SJSA1 (cell line): ENCODE measurements at regions not wholly inside any gene's neighbourhood (a gene's known extent, or its start where the extent isn't known, plus 50 kb on each side); places are given as distances from the start of the nearest gene placed in this dataset.
"Not testable (repeated sequence)": the region's sequence is repeated elsewhere in the genome, so short reads cannot be mapped to it uniquely, and the experiment has no call there.

Experiments used
- DNase-seq, 2 experiments: peaks; one replicate each; pipeline ENCODE4 v3.0.0-alpha.2; 2015 to 2020; ENCODE audit warnings: low spot score in 2 of 2, low read depth in 1 of 2
- H3K27ac ChIP-seq: fragments of 250-450 bp; sonication (Bioruptor Pico); 2 replicates; pipeline ENCODE4 v1.5.1; 2020; ENCODE audit warnings: mild to moderate bottlenecking, moderate library complexity
- H3K27me3 ChIP-seq: fragments of 250-450 bp; sonication (Bioruptor Pico); replicated peaks from 2 replicates; pipeline ENCODE4 v1.5.1; 2020; ENCODE audit warnings: mild to moderate bottlenecking, moderate library complexity
- H3K36me3 ChIP-seq: fragments of 250-450 bp; sonication (Bioruptor Pico); 2 replicates; pipeline ENCODE4 v1.5.1; 2020; ENCODE audit warnings: mild to moderate bottlenecking
- H3K4me1 ChIP-seq: fragments of 250-450 bp; sonication (Bioruptor Pico); replicated peaks from 2 replicates; pipeline ENCODE4 v1.6.1; 2021; ENCODE audit warnings: mild to moderate bottlenecking
- H3K4me3 ChIP-seq: fragments of 250-450 bp; sonication (Bioruptor Pico); 2 replicates; pipeline ENCODE4 v1.5.1; 2020; ENCODE audit warnings: mild to moderate bottlenecking
- H3K9me3 ChIP-seq: fragments of 250-450 bp; sonication (Bioruptor Pico); replicated peaks from 2 replicates; pipeline ENCODE4 v1.5.1; 2020; ENCODE audit warnings: mild to moderate bottlenecking

GRCh38 chr17:77613218-77613617, 345.3 kb upstream of the TNRC6C start:
- no peaks in the 10 kb centered on the region for H3K9me3 ChIP-seq
- H3K4me3 ChIP-seq = no peak overlapping the region
- H3K27ac ChIP-seq = no peak overlapping the region
- DNase-seq = no peak
- peaks cover 3% of the 10 kb centered on the region; the same call in 1 of the 2 replicates for H3K27me3 ChIP-seq
- H3K36me3 ChIP-seq = no peaks in the 10 kb centered on the region
- H3K4me1 ChIP-seq = no peaks in the 10 kb centered on the region

- no peak overlapping the region for H3K4me3 ChIP-seq
- peaks cover 3% of the 10 kb centered on the region; the same call in 1 of the 2 replicates for H3K27me3 ChIP-seq
- no peaks in the 10 kb centered on the region for H3K9me3 ChIP-seq
- H3K27ac ChIP-seq = no peak overlapping the region
- no peaks in the 10 kb centered on the region for H3K4me1 ChIP-seq
- H3K36me3 ChIP-seq = no peaks in the 10 kb centered on the region
- no peak for DNase-seq
Measured at GRCh38 chr17:77613627-77614026, 344.9 kb upstream of the TNRC6C start.

- no peaks in the 10 kb centered on the region for H3K4me1 ChIP-seq
- H3K4me3 ChIP-seq = no peak overlapping the region
- no peak overlapping the region for H3K27ac ChIP-seq
- no peak for DNase-seq
- H3K9me3 ChIP-seq = no peaks in the 10 kb centered on the region
- H3K36me3 ChIP-seq = no peaks in the 10 kb centered on the region
- no peaks in the 10 kb centered on the region; the same call in 1 of the 2 replicates for H3K27me3 ChIP-seq
Measured at GRCh38 chr17:77615703-77616253, 342.7 kb upstream of the TNRC6C start.

GRCh38 chr17:77616254-77616731, 342.2 kb upstream of the TNRC6C start:
- no peaks in the 10 kb centered on the region for H3K4me1 ChIP-seq
- no peaks in the 10 kb centered on the region for H3K36me3 ChIP-seq
- DNase-seq = no peak
- no peaks in the 10 kb centered on the region for H3K9me3 ChIP-seq
- H3K4me3 ChIP-seq = no peak overlapping the region
- no peak overlapping the region for H3K27ac ChIP-seq
- no peaks in the 10 kb centered on the region; the same call in 1 of the 2 replicates for H3K27me3 ChIP-seq

- Histone ChIP-seq H3K9me3 (no peaks in the 10 kb centered on the region), H3K36me3 (no peaks in the 10 kb centered on the region), H3K4me1 (no peaks in the 10 kb centered on the region), H3K27ac (no peak overlapping the region), H3K27me3 (no peaks in the 10 kb centered on the region; the same call in 1 of the 2 replicates), H3K4me3 (no peak overlapping the region)
- no peak for DNase-seq
Measured at GRCh38 chr17:77617516-77617915, 341.0 kb upstream of the TNRC6C start.

- DNase-seq = no peak
- Histone ChIP-seq H3K27me3 (no peaks in the 10 kb centered on the region; the same call in 1 of the 2 replicates), H3K4me3 (no peak overlapping the region), H3K9me3 (no peaks in the 10 kb centered on the region), H3K27ac (no peak overlapping the region), H3K4me1 (no peaks in the 10 kb centered on the region), H3K36me3 (no peaks in the 10 kb centered on the region)
Measured at GRCh38 chr17:77618173-77618572, 340.3 kb upstream of the TNRC6C start.

GRCh38 chr17:77618731-77619130, 339.8 kb upstream of the TNRC6C start:
- H3K27ac ChIP-seq = no peak overlapping the region
- DNase-seq = no peak
- no peaks in the 10 kb centered on the region for H3K4me1 ChIP-seq
- no peaks in the 10 kb centered on the region; the same call in 1 of the 2 replicates for H3K27me3 ChIP-seq
- H3K9me3 ChIP-seq = no peaks in the 10 kb centered on the region
- no peaks in the 10 kb centered on the region for H3K36me3 ChIP-seq
- H3K4me3 ChIP-seq = no peak overlapping the region

GRCh38 chr17:77619326-77619725, 339.2 kb upstream of the TNRC6C start:
- Histone ChIP-seq H3K9me3 (no peaks in the 10 kb centered on the region), H3K4me1 (no peaks in the 10 kb centered on the region), H3K27ac (no peak overlapping the region), H3K27me3 (no peaks in the 10 kb centered on the region; the same call in 1 of the 2 replicates), H3K36me3 (no peaks in the 10 kb centered on the region), H3K4me3 (no peak overlapping the region)
- DNase-seq = no peak

GRCh38 chr17:77619851-77620250, 338.7 kb upstream of the TNRC6C start:
- Histone ChIP-seq H3K4me1 (no peaks in the 10 kb centered on the region), H3K36me3 (no peaks in the 10 kb centered on the region), H3K4me3 (no peak overlapping the region), H3K9me3 (no peaks in the 10 kb centered on the region), H3K27me3 (no peaks in the 10 kb centered on the region; the same call in 1 of the 2 replicates), H3K27ac (no peak overlapping the region)
- DNase-seq = peak in 1 of 2 experiments; percentile 17

GRCh38 chr17:77620282-77620681, 338.2 kb upstream of the TNRC6C start:
- Histone ChIP-seq H3K36me3 (no peaks in the 10 kb centered on the region), H3K9me3 (no peaks in the 10 kb centered on the region), H3K27ac (no peak overlapping the region), H3K4me1 (no peaks in the 10 kb centered on the region), H3K27me3 (no peaks in the 10 kb centered on the region; the same call in 1 of the 2 replicates), H3K4me3 (no peak overlapping the region)
- no peak for DNase-seq

GRCh38 chr17:77622084-77622483, 336.4 kb upstream of the TNRC6C start:
- not testable (repeated sequence) for H3K4me1 ChIP-seq, H3K27me3 ChIP-seq, H3K27ac ChIP-seq, DNase-seq, H3K9me3 ChIP-seq, H3K4me3 ChIP-seq, H3K36me3 ChIP-seq

- Histone ChIP-seq H3K9me3 (0 out of 2 replicates have a peak, but pooled peaks cover 10% of the 10 kb centered on the region), H3K27me3 (no peaks in the 10 kb centered on the region; the same call in 1 of the 2 replicates), H3K4me3 (no peak overlapping the region), H3K4me1 (no peaks in the 10 kb centered on the region), H3K36me3 (no peaks in the 10 kb centered on the region), H3K27ac (no peak overlapping the region)
- DNase-seq = no peak
Measured at GRCh38 chr17:77622647-77623046, 335.9 kb upstream of the TNRC6C start.

- H3K27ac ChIP-seq, DNase-seq, H3K27me3 ChIP-seq, H3K36me3 ChIP-seq, H3K9me3 ChIP-seq, H3K4me1 ChIP-seq, H3K4me3 ChIP-seq: not testable (repeated sequence)
Measured at GRCh38 chr17:77623321-77623720, 335.2 kb upstream of the TNRC6C start.

GRCh38 chr17:77628035-77628434, 330.5 kb upstream of the TNRC6C start:
- Histone ChIP-seq H3K27ac (no peak overlapping the region), H3K36me3 (no peaks in the 10 kb centered on the region), H3K9me3 (0 out of 2 replicates have a peak, but pooled peaks cover 10% of the 10 kb centered on the region), H3K4me3 (no peak overlapping the region), H3K27me3 (peaks cover 3% of the 10 kb centered on the region), H3K4me1 (no peaks in the 10 kb centered on the region)
- DNase-seq = no peak

GRCh38 chr17:77629284-77629683, 329.2 kb upstream of the TNRC6C start:
- H3K9me3 ChIP-seq, H3K4me1 ChIP-seq, H3K36me3 ChIP-seq, H3K4me3 ChIP-seq, H3K27ac ChIP-seq, DNase-seq, H3K27me3 ChIP-seq: not testable (repeated sequence)
